ENCODE measurements at regions not wholly inside any gene's neighbourhood (a gene's known extent, or its start where the extent isn't known, plus 50 kb on each side); places are given as distances from the start of the nearest gene placed in this dataset.

- TF ChIP-seq CTCF (IDR thresholded peaks at IDR 0.05) (no peak), POLR2A (IDR thresholded peaks at IDR 0.05) (no peak)
Observed at GRCh38 chr18:30862900-30863299, 179.6 kb downstream of the DSC3 start.

All from body of pancreas (tissue), 4 donors.